Tibial artery (tissue), 4 donors: ENCODE measurements at regions not wholly inside any gene's neighbourhood (a gene's known extent, or its start where the extent isn't known, plus 50 kb on each side); places are given as distances from the start of the nearest gene placed in this dataset.

Experiments used
- DNase-seq, 2 donors: peaks; one replicate each; pipeline ENCODE4 v3.0.0-alpha.2; 2019
- H3K27ac ChIP-seq, 2 donors: fragments of 200-600 bp; sonication (generic) in 1 of 2; 1 replicate in 1 of 2; 2 replicates in 1 of 2; pipeline ENCODE4 v1.5.1; 2018 to 2019; ENCODE audit warnings: mild to moderate bottlenecking in 1 of 2
- H3K27me3 ChIP-seq, 2 donors: fragments of 200-600 bp; sonication (generic) in 1 of 2; one replicate each; pipeline versions ENCODE4 v1.5.1 to v1.6.0; 2016 to 2019
- H3K36me3 ChIP-seq, 3 donors: fragments of 200-600 bp; sonication (generic) in 2 of 3; one replicate each; pipeline ENCODE4 v1.5.1; 2016 to 2019; ENCODE audit warnings: mild to moderate bottlenecking in 2 of 3
- H3K4me1 ChIP-seq, 4 donors: fragments of 200-600 bp; sonication (generic) in 2 of 4; 1 replicate in 3 of 4; 2 replicates in 1 of 4; pipeline ENCODE4 v1.5.1; 2016 to 2019
- H3K4me3 ChIP-seq, 2 donors: fragments of 200-600 bp; sonication (generic) in 1 of 2; 1 replicate in 1 of 2; 2 replicates in 1 of 2; pipeline ENCODE4 v1.5.1; 2018 to 2019; ENCODE audit warnings: mild to moderate bottlenecking in 2 of 2
- H3K9me3 ChIP-seq, 3 donors: fragments of 200-600 bp; sonication (generic) in 1 of 3; one replicate each; pipeline ENCODE4 v1.5.1; 2016 to 2019
- intact Hi-C: fragments of 100-400 bp; cut with DNase I; formaldehyde crosslinking; loops from one replicate; pipeline ENCODE4 v1.15.0; 2023; ENCODE audit warnings: low total_unique reads
- TF ChIP-seq, protein P1 (sequence below), 2 experiments: fragments of 200-600 bp in 1 of 2; fragments of 450-650 bp in 1 of 2; IDR thresholded peaks; one replicate each; pipeline ENCODE4 v1.5.1; 2017 to 2019; ENCODE audit warnings: antibody characterized with exemption in 2 of 2, mild to moderate bottlenecking in 1 of 2, moderate library complexity in 1 of 2

DNA sequence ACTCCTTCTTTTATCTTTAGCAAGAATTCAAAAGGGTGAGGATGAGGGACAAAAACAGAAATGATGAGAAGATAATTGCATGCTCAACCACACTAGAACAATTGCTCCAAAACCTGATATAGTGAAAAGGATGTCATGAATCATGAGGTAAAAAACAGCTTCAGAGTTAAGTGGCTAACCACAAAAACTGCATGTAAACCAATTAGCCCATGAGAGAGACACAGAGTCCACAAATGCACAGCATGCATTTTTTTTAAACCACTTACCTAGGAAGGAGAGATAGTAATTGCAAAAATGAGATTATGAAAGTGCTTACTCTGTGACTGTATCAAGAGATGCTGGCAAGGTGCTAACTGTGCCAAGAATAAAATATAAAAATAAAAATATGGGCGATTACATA is 132.9 kb downstream of the MBL2 start:
- H3K9me3 ChIP-seq, result no peaks in the 10 kb centered on the region
- H3K27me3 ChIP-seq, result no peaks in the 10 kb centered on the region
- TF ChIP-seq, protein P1, sequence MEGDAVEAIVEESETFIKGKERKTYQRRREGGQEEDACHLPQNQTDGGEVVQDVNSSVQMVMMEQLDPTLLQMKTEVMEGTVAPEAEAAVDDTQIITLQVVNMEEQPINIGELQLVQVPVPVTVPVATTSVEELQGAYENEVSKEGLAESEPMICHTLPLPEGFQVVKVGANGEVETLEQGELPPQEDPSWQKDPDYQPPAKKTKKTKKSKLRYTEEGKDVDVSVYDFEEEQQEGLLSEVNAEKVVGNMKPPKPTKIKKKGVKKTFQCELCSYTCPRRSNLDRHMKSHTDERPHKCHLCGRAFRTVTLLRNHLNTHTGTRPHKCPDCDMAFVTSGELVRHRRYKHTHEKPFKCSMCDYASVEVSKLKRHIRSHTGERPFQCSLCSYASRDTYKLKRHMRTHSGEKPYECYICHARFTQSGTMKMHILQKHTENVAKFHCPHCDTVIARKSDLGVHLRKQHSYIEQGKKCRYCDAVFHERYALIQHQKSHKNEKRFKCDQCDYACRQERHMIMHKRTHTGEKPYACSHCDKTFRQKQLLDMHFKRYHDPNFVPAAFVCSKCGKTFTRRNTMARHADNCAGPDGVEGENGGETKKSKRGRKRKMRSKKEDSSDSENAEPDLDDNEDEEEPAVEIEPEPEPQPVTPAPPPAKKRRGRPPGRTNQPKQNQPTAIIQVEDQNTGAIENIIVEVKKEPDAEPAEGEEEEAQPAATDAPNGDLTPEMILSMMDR (IDR thresholded peaks at IDR 0.05), result no peak
- no peaks in the 10 kb centered on the region for H3K4me1 ChIP-seq
- no peak overlapping the region for H3K27ac ChIP-seq
- no peak overlapping the region for H3K4me3 ChIP-seq
- H3K36me3 ChIP-seq, result no peaks in the 10 kb centered on the region
- no peak for DNase-seq
- intact Hi-C loops, result no loop called here

DNA sequence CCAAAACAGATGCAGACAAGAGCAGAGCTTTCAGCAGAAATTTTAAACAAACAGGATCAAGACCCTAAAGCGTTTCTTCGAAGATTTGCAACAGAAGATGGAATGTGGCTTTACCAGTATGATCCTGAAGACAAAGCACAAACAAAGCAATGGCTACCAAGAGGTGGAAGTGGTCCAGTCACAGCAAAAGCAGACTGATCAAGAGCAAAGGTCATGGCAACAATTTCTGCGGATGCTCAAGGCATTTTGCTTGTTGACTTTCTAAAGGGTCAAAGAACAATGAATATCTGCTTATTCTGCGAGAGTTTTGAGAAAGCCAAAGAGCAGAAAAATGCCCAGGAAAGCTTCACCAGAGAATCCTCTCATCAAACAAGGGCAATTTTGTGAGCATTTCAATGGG is 130.4 kb downstream of the MBL2 start:
- TF ChIP-seq, protein P1 (IDR thresholded peaks at IDR 0.05), result no peak
- Histone ChIP-seq H3K27me3 (no peaks in the 10 kb centered on the region), H3K9me3 (no peaks in the 10 kb centered on the region), H3K4me3 (no peak overlapping the region), H3K27ac (no peak overlapping the region), H3K4me1 (no peaks in the 10 kb centered on the region), H3K36me3 (no peaks in the 10 kb centered on the region)
- intact Hi-C loops, result no loop called here
- DNase-seq, result no peak

DNA sequence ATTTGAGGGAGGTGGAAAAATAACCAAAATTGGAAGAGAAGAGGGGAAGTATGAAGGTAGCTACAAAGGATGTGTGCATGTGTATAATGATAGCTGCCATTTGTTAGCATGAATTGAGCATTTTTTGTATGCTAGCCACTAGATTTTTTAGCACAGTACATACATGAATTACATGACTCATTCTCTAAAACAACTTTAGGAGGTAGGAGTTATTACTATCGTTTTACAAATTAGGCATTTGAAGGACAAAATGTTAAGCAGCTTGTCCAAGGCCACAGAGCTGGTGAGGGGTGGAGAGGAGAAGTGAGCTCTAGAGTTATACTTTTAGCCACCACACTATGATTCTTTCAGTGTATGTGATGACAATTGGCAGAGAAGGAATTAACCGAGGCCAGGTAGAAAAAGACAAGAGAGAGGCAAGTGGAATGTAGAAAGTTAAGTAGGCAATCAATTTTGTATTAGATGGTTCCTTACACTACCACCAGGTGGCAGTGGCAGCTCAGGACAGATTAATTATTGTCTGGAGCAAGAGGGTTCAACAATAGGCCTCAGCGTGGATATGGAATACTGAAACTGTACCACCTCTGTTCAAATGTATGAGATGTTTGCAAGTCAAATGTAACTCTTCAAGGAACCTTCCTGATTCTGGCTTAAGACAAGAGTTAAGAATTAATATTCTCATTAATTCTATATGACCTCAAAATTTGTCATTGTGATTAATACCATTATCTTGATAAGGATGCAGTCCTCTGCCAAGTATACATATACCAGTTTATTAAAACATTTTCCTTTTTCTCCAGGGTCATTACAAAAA is 128.0 kb downstream of the MBL2 start:
- no peaks in the 10 kb centered on the region for H3K4me1 ChIP-seq
- TF ChIP-seq, protein P1 (IDR thresholded peaks at IDR 0.05), result peak; percentile 67 to 80
- DNase-seq, result no peak
- H3K36me3 ChIP-seq, result no peaks in the 10 kb centered on the region
- H3K27ac ChIP-seq, result no peak overlapping the region
- no peak overlapping the region for H3K4me3 ChIP-seq
- no peaks in the 10 kb centered on the region for H3K9me3 ChIP-seq
- intact Hi-C loops, result no loop called here
- H3K27me3 ChIP-seq, result no peaks in the 10 kb centered on the region

DNA sequence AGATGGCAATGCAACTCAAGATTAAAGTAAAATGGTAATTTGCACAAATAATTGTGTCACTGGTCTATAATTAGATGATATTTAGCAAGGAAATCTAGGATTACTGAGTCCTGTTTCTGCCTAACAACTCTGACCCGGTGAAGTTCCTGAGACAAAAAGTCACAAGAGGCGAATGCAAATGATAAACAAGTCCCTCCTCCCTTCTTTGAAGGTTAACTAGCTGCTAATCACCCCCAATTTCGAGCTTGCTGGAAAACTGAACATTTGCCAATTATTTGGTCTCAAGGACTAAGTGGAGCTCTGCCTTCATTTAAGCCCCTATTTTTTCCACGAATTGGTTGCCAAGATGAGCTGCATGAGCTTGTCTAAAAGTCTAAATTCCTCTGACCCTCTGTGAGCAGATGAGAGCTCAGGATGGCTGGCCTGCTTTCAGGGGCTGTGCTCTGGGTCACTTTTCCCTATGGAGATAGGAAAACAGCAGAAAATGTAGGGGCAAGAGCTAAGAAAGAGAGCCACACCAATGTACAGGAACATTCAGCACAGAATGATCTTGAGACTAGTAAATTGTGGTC is 127.3 kb downstream of the MBL2 start:
- H3K27me3 ChIP-seq, result no peaks in the 10 kb centered on the region
- TF ChIP-seq, protein P1 (IDR thresholded peaks at IDR 0.05), result no peak
- H3K9me3 ChIP-seq, result no peaks in the 10 kb centered on the region
- no peak for DNase-seq
- no peak overlapping the region for H3K27ac ChIP-seq
- intact Hi-C loops, result no loop called here
- no peaks in the 10 kb centered on the region for H3K36me3 ChIP-seq
- H3K4me3 ChIP-seq, result no peak overlapping the region
- no peaks in the 10 kb centered on the region for H3K4me1 ChIP-seq

DNA sequence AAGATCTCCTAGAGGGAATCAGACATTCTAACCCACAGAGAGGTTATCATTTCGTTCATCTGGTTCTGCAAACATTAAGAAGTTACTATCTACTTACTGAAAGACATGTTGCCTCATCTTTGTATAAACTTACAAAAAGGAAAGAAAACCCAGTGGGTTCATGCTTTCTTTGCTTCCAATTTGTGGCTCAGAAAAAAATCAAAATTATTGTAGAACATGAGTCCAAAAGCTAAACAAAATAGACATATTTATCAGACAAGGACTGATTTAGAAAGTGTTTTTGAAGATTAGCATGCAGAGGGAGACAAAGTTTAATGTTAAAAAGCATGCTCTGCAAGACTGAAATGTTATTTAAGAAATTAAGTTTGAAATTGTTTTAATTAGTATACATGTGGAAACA is 123.1 kb downstream of the MBL2 start:
- no peaks in the 10 kb centered on the region for H3K9me3 ChIP-seq
- H3K4me3 ChIP-seq, result no peak overlapping the region
- DNase-seq, result no peak
- H3K27ac ChIP-seq, result no peak overlapping the region
- H3K4me1 ChIP-seq, result peaks cover 0 to 21% (median 5%) of the 10 kb centered on the region in 4 donors
- no peaks in the 10 kb centered on the region for H3K27me3 ChIP-seq
- TF ChIP-seq, protein P1 (IDR thresholded peaks at IDR 0.05), result no peak
- intact Hi-C loops, result no loop called here
- no peaks in the 10 kb centered on the region for H3K36me3 ChIP-seq
